Jurkat, Clone E6-1 (cell line): ENCODE measurements at regions not wholly inside any gene's neighbourhood (a gene's known extent, or its start where the extent isn't known, plus 50 kb on each side); places are given as distances from the start of the nearest gene placed in this dataset.
"Not testable (repeated sequence)": the region's sequence is repeated elsewhere in the genome, so short reads cannot be mapped to it uniquely, and the experiment has no call there.

ENCODE experiments used
- DNase-seq: peaks from one replicate; pipeline ENCODE4 v3.0.0-alpha.2; 2011; ENCODE audit warnings: low read depth, low spot score
- H3K4me3 ChIP-seq: 2 replicates; pipeline ENCODE4 v1.5.1; 2011; ENCODE audit warnings: mild to moderate bottlenecking, low read length, control low read depth, moderate library complexity

DNA sequence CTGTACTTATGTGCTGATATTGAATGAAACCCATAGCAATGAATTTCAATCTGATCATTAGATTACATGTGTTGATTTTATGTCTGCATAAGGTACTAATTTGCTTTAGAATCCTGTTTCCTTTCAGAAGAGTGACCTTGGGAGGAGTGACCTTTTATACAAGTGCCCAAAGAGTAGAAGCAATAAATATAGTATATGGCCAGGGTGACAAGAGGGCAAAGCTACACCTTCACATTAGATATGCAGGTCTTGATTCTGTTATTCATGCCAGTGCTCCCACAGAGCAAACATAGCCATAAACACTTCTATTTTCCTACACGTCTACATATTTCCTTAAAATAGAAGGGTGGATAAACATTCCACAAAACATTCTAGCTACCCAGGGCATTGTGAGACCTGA, 158.2 kb upstream of the RAP2B start:
- H3K4me3 ChIP-seq: no peak overlapping the region
- DNase-seq: no peak

- no peak for DNase-seq
- no peak overlapping the region for H3K4me3 ChIP-seq
Measured at GRCh38 chr3:153008226-153008625, 153.8 kb upstream of the RAP2B start.

GRCh38 chr3:153023896-153024295, 138.1 kb upstream of the RAP2B start:
- DNase-seq: no peak

DNA sequence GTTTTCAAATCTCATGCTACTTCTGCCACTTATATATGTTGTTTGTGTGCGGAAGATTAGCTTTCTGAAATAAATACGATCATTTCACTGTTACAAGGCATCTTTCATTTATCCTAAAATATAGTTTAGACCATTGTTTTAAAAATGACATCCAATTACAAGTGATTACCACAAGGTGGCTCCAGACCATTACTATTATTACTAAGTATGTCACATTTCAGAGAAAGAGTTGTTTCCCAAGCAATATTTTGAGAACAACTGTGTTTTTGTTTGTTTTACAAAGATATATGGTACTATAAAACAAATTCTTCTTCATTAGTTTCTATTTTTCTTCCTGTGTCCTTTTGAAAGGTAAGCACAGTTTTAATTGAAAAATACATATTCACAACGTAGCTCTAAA, 136.0 kb upstream of the RAP2B start:
- peak; percentile 24 for DNase-seq
- H3K4me3 ChIP-seq: no peak overlapping the region

More at GRCh38 chr3:153023896-153024295, 138.1 kb upstream of the RAP2B start:
- no peak overlapping the region for H3K4me3 ChIP-seq

- no peak for DNase-seq
- H3K4me3 ChIP-seq: no peak overlapping the region
Measured at GRCh38 chr3:153028381-153028780, 133.6 kb upstream of the RAP2B start.

DNA sequence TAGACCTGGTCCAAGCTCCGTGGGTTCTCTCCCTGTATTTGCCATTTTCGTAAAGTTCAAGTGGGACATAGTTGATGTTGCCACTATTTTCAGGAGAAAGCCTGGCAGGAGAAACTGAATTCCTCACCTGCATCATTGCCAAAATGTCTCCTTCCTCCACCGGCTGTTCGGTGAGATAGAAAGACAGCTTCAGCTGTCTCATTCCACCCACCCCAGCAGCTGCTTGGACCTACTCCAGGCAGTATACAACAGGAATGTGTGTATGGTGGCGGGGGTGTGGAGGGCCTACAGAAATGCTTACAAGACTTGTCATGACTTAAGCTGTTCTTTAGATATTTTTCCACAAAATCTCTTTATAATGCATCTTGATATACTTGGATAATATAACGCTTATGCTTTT, 132.7 kb upstream of the RAP2B start:
- DNase-seq: no peak
- no peak overlapping the region for H3K4me3 ChIP-seq

DNA sequence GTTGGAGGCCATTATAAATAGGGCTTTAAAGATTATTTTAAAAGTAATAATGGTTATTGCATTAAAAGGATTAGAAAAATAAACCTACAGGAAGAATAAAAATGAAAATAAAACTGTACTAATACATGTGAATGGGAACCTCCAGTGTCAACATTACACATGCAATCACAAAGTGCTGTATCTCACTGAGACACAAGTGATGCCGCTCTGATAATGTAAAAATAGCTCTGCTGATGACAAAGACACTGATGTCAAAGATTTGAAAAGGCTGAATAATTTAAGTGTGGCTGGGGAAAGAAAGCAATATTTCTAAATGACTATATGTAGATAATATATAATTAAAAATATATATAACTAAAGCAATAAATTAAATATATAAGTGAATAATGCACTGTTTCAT, 129.1 kb upstream of the RAP2B start:
- H3K4me3 ChIP-seq: no peak overlapping the region
- no peak for DNase-seq

DNA sequence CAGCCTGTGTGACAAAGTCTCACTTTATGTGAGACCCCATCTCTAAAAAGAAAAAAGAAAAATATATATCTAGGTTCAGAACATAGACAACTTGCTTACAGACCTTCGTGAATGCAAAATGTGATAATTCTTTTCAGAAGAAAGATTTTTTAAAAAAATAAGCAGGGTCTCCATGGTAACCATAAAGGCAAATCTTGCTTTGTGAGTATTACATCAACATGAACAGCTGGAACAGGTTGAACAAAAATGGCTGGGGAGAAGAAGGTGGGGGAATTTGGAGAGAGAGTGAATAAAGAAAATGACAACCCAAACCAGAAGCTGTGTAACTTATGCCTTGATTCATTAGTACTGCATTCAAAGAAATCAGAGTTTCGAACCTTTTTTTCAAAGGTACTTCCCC, 125.2 kb upstream of the RAP2B start:
- no peak for DNase-seq
- H3K4me3 ChIP-seq: no peak overlapping the region

GRCh38 chr3:153038367-153038766, 123.7 kb upstream of the RAP2B start:
- no peak for DNase-seq
- no peak overlapping the region for H3K4me3 ChIP-seq

DNA sequence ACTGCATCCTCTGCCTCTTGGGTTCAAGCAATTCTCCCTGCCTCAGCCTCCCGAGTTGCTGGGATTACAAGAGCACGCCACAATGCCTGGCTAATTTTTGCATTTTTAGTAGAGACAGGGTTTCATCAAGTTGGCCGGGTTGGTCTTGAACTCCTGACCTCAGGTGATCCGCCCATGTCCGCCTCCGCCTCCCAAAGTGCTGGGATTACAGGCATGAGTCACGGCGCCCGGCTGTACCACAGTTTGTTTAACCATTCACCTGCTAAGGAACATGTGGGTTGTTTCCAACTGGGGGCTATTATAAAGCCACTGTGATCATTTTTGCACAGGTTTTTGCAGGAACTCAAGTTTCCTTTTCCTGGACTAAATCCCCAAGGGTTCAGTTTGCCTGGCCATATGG, 123.2 kb upstream of the RAP2B start:
- no peak for DNase-seq

DNA sequence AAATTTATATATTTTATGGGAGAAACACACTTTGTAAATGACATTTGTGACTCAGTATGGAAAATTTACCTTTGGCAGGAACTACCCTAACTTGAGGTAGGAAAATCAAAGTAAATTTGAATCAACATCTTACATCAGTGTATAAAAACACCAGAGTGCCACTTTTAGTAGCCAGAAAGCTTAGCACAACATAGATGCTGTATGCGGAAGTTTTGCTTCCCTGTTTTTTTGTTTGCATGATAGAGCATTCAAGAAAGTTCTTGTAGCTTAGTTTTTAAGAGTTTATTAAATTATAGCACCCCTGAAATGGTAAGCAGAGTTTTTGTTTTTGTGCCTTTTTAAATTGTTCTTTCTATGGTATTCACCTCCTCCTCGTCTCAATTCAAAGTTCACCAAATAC, 120.8 kb upstream of the RAP2B start:
- H3K4me3 ChIP-seq: no peak overlapping the region
- DNase-seq: no peak

More for the DNA sequence above, 123.2 kb upstream of the RAP2B start:
- H3K4me3 ChIP-seq: no peak overlapping the region

DNA sequence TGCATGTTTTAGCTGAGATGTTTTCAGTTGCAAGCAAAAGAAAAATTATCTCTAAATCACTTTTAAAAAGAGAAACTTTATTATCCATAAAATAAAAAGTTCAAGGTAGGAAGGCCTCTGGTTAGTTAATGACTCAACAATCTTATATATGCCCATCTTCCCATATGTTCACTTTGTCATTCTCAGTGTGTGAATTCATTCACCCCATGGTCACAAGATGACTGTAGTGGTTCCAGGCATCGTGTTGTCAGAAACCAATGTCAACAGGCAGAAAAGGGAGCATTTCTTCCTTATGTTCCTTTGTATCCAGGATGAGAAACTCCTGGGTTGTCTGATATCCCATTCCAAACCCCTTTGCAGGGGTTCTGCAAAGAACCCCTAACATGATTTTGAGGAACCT, 119.9 kb upstream of the RAP2B start:
- DNase-seq: no peak
- no peak overlapping the region for H3K4me3 ChIP-seq

- H3K4me3 ChIP-seq: no peak overlapping the region
- DNase-seq: no peak
Measured at GRCh38 chr3:153043729-153044328, 118.2 kb upstream of the RAP2B start.

DNA sequence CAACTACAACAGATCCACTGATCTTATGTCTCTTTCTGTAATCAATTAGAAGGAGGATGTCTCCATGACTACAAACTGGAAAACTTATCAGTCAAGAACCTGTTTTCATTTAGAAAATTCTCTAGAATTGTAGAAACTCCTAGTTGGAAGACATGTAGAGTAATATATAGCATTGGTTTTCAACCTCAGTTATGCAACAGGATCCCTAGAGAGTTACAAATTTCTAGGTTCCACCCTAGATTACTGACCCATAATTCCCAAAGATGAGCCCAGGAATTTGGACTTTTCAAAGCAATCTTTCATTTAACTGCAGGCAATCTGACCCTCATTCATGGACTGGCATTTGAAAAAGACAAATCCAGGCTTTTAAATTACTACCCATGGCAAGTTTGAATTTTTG, 116.9 kb upstream of the RAP2B start:
- no peak overlapping the region for H3K4me3 ChIP-seq

GRCh38 chr3:153050978-153051377, 111.0 kb upstream of the RAP2B start:
- DNase-seq: no peak
- H3K4me3 ChIP-seq: no peak overlapping the region

More for the DNA sequence above, 116.9 kb upstream of the RAP2B start:
- DNase-seq: no peak

DNA sequence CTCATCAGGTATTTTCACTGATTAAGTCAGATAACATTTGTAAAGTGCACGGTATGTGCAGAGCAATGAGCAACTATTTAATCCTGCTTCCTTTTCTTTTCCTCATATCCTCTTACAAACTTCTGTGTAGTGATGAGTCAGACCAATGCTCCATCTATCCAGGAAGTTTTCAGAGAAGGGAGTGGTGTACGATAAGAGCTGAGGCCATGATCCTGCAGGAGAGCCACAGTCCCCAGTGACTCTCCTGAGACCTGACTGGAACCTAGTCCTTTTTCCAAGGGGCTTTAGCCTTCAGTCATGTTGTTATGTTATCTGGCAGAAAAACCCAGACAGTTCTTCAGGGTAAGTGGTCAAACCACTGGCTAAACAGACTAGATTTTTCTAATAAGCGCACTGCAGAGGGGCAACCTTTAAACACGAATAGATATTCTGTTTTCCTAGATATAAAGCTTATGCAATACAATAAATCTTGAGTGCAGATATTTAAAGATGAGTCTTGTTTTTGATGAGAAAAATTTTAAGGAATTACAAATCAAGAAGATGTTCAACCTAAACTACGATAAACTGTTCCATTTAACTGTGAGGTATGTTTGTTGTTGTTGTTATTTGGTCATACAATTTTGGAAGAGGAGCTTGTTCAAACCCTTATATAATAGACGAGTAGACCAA, 110.5 kb upstream of the RAP2B start:
- DNase-seq: no peak
- no peak overlapping the region for H3K4me3 ChIP-seq

- H3K4me3 ChIP-seq: no peak overlapping the region
- DNase-seq: no peak
Measured at GRCh38 chr3:153052096-153052460, 109.9 kb upstream of the RAP2B start.

- DNase-seq: no peak
- no peak overlapping the region for H3K4me3 ChIP-seq
Measured at GRCh38 chr3:153055217-153055616, 106.8 kb upstream of the RAP2B start.

- no peak for DNase-seq
Measured at GRCh38 chr3:153055779-153056178, 106.2 kb upstream of the RAP2B start.

DNA sequence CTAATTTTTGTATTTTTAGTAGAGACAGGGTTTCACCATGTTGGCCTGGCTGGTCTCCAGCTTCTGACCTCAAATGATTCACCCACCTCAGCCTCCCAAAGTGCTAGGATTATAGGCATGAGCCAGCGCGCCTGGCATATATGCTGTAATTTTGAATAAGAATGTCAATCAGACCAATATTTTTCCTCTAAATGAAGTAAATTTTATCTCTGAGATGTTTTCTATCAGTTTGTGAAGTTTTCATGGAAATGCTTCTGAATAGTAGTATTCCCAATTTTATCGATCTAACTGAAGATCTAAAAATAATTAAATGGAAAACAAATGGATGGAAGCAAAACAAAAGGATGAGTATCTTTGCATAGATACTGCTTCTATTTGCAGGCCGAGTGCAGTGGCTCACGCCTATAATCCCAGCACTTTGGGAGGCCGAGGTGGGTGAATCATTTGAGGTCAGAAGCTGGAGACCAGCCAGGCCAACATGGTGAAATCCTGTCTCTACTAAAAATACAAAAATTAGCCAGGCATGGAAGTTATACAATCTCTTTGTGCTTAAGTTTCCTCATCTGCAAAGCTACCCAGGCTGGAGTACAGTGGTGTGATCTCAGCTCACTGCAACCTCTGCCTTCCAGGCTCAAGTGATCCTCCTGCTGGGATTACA, 103.9 kb upstream of the RAP2B start:
- DNase-seq, H3K4me3 ChIP-seq: not testable (repeated sequence)

More at GRCh38 chr3:153055779-153056178, 106.2 kb upstream of the RAP2B start:
- no peak overlapping the region for H3K4me3 ChIP-seq

GRCh38 chr3:153060346-153060745, 101.7 kb upstream of the RAP2B start:
- no peak for DNase-seq
- no peak overlapping the region for H3K4me3 ChIP-seq
